Activated naive CD4-positive, alpha-beta T cell treated with anti-CD3 and anti-CD28 coated beads, Interleukin-2, amount 50 U/mL, for 72 hours (primary cell): ENCODE measurements at regions not wholly inside any gene's neighbourhood (a gene's known extent, or its start where the extent isn't known, plus 50 kb on each side); places are given as distances from the start of the nearest gene placed in this dataset.

Experiments
- ATAC-seq, 2 donors: fragments of 150-1000 bp; cut with Tn5 transposase; 2 replicates each; pipeline ENCODE4 v1.10.0; 2021; ENCODE audit warnings: mild to moderate bottlenecking in 2 of 2, moderate library complexity in 2 of 2
- DNase-seq, 2 donors: peaks; one replicate each; pipeline ENCODE4 v3.0.0; 2021 to 2022; ENCODE audit warnings: low spot score in 2 of 2
- H3K27ac Mint-ChIP-seq, 2 donors: one replicate each; pipeline ENCODE4 v1.8.0; 2022; ENCODE audit warnings: mild to moderate bottlenecking in 2 of 2, mixed read lengths in 2 of 2
- H3K36me3 Mint-ChIP-seq, 2 donors: one replicate each; pipeline ENCODE4 v1.8.0; 2022; ENCODE audit warnings: mixed read lengths in 2 of 2
- H3K9me3 Mint-ChIP-seq, 2 donors: one replicate each; pipeline ENCODE4 v1.8.0; 2022; ENCODE audit warnings: mixed read lengths in 2 of 2

- no peak for DNase-seq
- ATAC-seq: no peak
- Mint-ChIP-seq H3K9me3 (peaks cover 0 to 4% of the 10 kb centered on the region in 2 donors), H3K27ac (no peak overlapping the region), H3K36me3 (no peaks in the 10 kb centered on the region)
These were observed 324.2 kb upstream of the ZMIZ1 start for GRCh38 chr10:78744491-78745090.

DNA sequence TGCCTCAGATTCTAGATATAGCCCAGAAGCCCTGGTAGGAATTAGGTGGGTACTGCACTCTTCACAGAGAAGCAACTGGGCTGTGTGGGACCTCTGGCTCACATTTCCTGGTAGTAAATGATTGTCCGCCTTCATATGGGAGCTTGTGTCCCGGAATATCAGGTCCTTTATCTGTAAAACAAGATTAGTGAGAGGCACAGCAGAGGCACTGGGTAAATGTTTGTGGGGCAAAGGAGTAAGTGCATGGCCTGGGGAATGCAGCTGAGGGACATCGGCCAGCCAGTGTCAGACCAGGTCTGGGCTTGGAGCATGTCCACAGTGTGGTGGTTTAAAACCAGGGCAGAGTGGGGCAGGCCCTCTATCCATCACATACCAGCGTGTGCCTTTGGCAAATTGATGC, 323.3 kb upstream of the ZMIZ1 start:
- ATAC-seq (no peak), DNase-seq (no peak)
- peaks cover 0 to 4% of the 10 kb centered on the region in 2 donors for H3K9me3 Mint-ChIP-seq
- no peaks in the 10 kb centered on the region for H3K36me3 Mint-ChIP-seq
- no peak overlapping the region for H3K27ac Mint-ChIP-seq

- Mint-ChIP-seq H3K9me3 (peaks cover 0 to 4% of the 10 kb centered on the region in 2 donors), H3K36me3 (no peaks in the 10 kb centered on the region), H3K27ac (no peak overlapping the region)
- DNase-seq (no peak), ATAC-seq (no peak)
These were observed 322.5 kb upstream of the ZMIZ1 start for GRCh38 chr10:78746155-78746763.

- H3K9me3 Mint-ChIP-seq: peaks cover 0 to 4% of the 10 kb centered on the region in 2 donors
- H3K27ac Mint-ChIP-seq: peak overlapping the region in 1 of 2 donors; percentile 60
- no peaks in the 10 kb centered on the region for H3K36me3 Mint-ChIP-seq
- ATAC-seq: no peak
- no peak for DNase-seq
These were observed 321.1 kb upstream of the ZMIZ1 start for GRCh38 chr10:78747401-78748234.

GRCh38 chr10:78748235-78748533, 320.6 kb upstream of the ZMIZ1 start:
- ATAC-seq: no peak
- no peak for DNase-seq
- no peak overlapping the region for H3K27ac Mint-ChIP-seq
- peaks cover 0 to 4% of the 10 kb centered on the region in 2 donors for H3K9me3 Mint-ChIP-seq
- no peaks in the 10 kb centered on the region for H3K36me3 Mint-ChIP-seq

GRCh38 chr10:78749200-78749599, 319.6 kb upstream of the ZMIZ1 start:
- DNase-seq (no peak), ATAC-seq (no peak)
- Mint-ChIP-seq H3K9me3 (peaks cover 0 to 4% of the 10 kb centered on the region in 2 donors), H3K27ac (no peak overlapping the region), H3K36me3 (no peaks in the 10 kb centered on the region)

DNA sequence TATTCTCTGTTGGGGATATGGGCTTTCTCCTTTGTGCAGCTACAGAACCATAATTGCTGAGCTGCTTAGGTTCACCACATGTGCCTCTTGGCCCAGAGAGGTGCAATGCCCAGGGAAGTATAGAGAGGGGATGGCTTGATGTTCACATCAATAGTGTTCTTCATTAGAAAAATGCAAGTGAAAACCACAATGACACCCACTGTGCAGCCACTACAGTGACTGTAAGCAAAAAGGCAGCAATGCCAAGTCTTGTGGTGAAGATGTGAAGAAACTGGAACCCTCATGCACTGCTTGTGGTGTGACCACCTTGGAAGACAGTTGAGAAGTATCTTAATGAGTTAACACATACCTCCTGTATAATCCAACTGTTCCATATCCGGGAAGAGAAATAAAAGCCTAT, 318.9 kb upstream of the ZMIZ1 start:
- Mint-ChIP-seq H3K27ac (no peak overlapping the region), H3K36me3 (no peaks in the 10 kb centered on the region), H3K9me3 (peaks cover 0 to 4% of the 10 kb centered on the region in 2 donors)
- peak in 1 of 2 donors; percentile 61 for ATAC-seq
- no peak for DNase-seq

DNA sequence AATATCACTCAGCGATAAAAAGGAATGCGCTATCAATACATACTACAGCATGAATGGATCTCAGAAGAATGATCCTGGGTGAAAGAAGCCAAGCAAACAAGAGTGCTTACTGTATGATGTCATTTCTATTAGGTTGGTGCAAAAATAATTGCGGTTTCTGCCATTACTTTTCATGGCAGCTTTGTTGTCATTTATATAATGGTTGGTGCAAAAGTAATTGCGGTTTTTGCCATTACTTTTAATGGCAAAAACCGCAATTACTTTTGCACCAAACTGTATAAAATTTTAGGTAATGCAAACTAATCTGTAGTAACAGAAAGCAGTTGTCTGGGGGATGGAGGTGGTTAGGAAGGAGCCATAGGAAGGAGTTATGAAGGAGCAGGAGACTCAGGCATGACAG, 318.3 kb upstream of the ZMIZ1 start:
- Mint-ChIP-seq H3K9me3 (peaks cover 0 to 4% of the 10 kb centered on the region in 2 donors), H3K27ac (no peak overlapping the region)

GRCh38 chr10:78751716-78752115, 317.1 kb upstream of the ZMIZ1 start:
- H3K27ac Mint-ChIP-seq: no peak overlapping the region
- peaks cover 0 to 4% of the 10 kb centered on the region in 2 donors for H3K9me3 Mint-ChIP-seq
- ATAC-seq (no peak), DNase-seq (no peak)
- H3K36me3 Mint-ChIP-seq: no peaks in the 10 kb centered on the region

More for the DNA sequence above, 318.3 kb upstream of the ZMIZ1 start:
- no peaks in the 10 kb centered on the region for H3K36me3 Mint-ChIP-seq
- ATAC-seq (no peak), DNase-seq (no peak)

DNA sequence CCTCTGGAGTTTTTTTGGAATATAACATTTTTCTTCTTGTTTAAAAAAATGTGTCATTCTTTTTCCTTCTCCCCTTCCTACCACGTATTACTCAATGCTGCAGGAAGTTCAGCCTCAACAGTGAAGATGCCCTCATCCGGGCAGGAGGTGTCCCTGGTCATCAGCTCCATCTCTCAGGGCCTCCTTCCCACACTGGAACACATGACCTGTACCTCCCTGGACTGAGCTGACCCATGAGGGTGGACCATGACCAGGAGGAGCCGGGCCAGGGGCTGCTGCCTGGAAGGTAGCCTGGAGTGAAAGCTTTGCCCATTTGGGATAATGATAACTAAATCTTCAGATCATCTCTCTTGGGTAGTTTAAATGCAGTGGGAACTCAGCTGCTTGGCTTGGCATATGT, 316.5 kb upstream of the ZMIZ1 start:
- H3K9me3 Mint-ChIP-seq: peaks cover 0 to 4% of the 10 kb centered on the region in 2 donors
- H3K36me3 Mint-ChIP-seq: no peaks in the 10 kb centered on the region
- no peak for ATAC-seq
- DNase-seq: no peak
- no peak overlapping the region for H3K27ac Mint-ChIP-seq

DNA sequence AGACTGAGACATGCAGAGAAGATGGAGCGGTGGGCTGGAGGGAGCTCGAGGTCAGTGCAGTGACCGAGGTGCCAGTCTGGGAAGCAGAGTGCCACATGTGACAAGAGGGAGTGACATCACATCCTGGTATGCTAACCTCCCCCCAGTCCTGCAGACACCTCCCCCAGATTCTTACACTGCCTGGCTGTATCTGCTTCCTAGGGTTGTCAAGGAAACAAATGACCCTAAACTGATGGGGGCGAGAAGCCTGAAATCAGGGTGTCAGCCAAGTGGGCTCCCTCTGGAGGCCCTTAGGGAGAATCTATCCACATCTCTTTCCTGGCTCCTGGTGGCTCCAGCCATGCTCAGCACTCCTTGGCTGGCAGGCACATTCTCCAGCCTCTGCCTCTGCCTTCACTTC, 316.1 kb upstream of the ZMIZ1 start:
- peaks cover 0 to 4% of the 10 kb centered on the region in 2 donors for H3K9me3 Mint-ChIP-seq
- H3K27ac Mint-ChIP-seq: no peak overlapping the region
- ATAC-seq: no peak
- no peak for DNase-seq
- no peaks in the 10 kb centered on the region for H3K36me3 Mint-ChIP-seq

DNA sequence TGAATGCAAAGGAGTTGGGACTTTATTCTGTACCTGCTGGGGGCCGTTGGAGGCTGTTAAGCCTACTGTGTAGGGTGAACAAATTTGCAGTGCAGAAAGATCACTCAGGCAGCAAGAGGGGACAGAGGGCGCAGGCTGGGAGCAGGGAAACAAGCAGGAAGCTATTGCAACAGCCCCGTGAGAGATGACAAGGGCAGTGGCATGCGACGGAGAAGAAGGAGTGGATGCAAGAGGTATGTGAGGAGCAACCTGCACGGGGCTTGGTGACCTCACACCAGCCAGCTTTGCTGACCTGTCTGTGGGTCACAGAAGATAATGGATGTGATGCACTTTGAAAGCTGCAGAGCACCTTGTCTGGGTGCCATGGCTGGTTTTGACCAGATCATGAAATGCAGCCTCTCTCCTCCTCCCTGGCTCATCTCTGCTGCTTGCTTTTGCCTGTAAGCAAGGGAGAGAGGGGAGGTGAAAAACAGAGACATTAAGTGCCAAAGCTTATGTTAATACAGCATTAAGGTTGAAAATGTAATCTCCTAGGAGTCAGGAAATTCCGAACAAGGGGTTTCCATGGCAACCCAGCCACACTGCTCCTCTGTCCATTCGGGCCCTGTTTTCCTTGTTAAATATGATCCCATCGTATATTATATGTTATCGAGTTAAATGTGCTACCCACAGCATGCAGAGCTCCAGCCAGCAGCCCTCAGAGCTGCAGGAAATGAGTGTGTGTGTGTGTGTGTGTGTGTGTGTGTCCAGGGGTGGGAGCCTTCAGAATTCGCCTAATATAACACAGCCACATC, 314.3 kb upstream of the ZMIZ1 start:
- no peak overlapping the region for H3K27ac Mint-ChIP-seq
- DNase-seq (no peak), ATAC-seq (no peak)
- no peaks in the 10 kb centered on the region for H3K36me3 Mint-ChIP-seq
- H3K9me3 Mint-ChIP-seq: no peaks in the 10 kb centered on the region

DNA sequence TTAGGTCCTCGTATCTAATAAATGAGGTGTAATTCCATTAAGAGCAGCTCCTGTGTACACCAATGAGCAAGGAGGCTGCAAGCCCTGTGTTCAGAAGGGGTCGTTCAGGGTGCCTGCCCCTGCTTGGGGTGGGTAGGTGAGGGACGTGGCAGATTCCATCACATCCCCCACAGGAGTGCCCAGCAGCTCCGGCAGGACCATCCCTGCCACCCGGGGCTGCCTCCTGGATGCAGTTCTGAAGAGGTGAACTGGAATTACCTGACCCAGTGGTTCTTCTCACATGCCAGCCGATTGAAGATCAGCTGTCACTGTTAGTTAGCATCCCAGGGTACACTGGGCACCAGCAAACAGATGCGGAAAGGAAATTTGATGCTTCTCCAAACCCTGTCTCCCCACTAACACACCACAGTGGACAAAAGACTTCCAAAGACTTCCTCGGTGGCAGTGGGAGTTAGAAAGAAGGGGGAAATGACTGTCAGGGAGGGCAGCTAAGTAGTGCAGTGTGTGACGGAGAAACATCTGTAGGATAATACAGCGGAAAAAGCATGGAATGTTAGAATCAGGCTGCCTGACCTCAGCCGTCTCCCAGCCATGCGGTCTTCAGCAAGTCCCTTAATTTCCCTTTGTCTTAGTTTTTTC, 313.6 kb upstream of the ZMIZ1 start:
- ATAC-seq (no peak), DNase-seq (no peak)
- Mint-ChIP-seq H3K9me3 (no peaks in the 10 kb centered on the region), H3K27ac (no peak overlapping the region), H3K36me3 (no peaks in the 10 kb centered on the region)

DNA sequence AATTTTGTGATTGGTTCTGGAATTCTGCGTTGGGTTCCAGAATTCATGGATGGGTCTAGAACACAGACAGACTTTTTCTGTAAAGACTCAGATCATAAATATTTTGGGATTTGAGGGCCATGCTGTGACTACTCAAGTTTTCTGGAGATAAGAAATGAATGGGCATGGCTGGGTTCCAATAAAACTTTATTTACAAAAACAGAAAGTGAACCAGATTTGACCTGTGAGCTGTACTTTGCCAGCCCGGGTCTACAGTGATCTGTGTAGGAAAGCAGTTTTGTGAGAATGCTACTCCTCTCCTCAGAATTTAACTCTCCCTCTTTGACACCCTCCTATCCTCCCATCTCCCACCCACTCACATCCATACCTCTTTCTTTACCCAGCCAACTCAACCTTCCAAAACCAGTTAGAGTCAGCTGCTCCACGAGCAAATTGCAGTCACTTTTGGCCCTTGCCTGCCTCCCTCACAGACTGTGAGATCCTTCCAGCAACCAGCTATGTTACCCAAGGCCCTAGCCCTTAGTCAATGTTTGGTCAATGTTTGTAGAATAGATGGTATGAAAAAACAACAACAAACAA, 312.8 kb upstream of the ZMIZ1 start:
- DNase-seq (no peak), ATAC-seq (no peak)
- Mint-ChIP-seq H3K27ac (no peak overlapping the region), H3K9me3 (no peaks in the 10 kb centered on the region), H3K36me3 (no peaks in the 10 kb centered on the region)

- peak overlapping the region in 1 of 2 donors; percentile 31 for H3K27ac Mint-ChIP-seq
- ATAC-seq: peak; percentile 76 to 86
- no peaks in the 10 kb centered on the region for H3K9me3 Mint-ChIP-seq
- peak in 1 of 2 donors; percentile 33 for DNase-seq
- H3K36me3 Mint-ChIP-seq: no peaks in the 10 kb centered on the region
These were observed 312.0 kb upstream of the ZMIZ1 start for GRCh38 chr10:78756604-78757343.
